ENCODE measurements at regions not wholly inside any gene's neighbourhood (a gene's known extent, or its start where the extent isn't known, plus 50 kb on each side); places are given as distances from the start of the nearest gene placed in this dataset.

DNA sequence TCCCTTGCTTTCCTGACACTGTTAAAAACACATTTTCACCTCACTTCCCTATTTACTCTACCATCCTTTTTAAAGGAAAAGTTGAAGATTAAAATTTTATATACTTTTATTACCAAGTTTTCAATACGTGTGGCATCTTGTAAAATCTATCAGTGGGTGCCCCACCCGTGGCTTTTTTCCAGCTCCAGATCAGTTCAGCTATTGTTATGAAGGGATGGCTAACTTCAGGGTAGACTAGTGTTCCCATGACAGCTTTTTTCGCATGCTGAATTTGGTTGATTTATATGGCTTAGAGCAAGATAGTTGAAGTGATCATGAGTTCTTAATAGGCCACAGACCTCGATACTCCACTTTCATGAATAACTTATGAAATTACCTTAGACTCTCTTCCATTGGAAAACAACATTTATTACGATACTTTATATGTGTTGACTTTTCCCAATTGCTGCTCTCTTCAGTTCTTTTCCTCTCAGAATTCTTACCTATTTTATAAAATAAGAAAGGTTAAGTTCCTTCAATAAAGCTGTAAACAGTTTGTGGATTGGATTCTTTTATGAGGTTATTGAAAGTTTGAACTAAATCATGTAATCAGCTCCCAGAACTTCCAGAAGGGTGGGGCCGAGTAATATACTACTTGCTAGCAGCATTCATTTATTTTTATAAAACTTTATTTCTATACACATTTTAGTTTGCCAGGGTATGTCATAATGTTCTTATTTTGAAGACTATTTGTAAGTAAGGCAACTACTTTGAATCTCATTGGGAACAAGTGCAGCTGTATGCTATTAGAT lies 680.9 kb downstream of the SATB2 start:
- no peak for DNase-seq (ENCODE audit: low read depth, low spot score)
- Histone ChIP-seq H3K27ac (no peak overlapping the region), H3K9ac (ENCODE audit: insufficient read length) (no peak overlapping the region), H3K36me3 (ENCODE audit: insufficient read depth, low read length) (no peaks in the 10 kb centered on the region), H3K9me3 (ENCODE audit: low read depth, low read length) (no peaks in the 10 kb centered on the region), H3K4me3 (no peak overlapping the region)
- TF ChIP-seq EZH2 (IDR thresholded peaks at IDR 0.05) = no peak
- no peak for TF ChIP-seq POLR2AphosphoS5 (IDR thresholded peaks at IDR 0.05; ENCODE audit: borderline replicate concordance, low read depth, low read length)
- no peak for TF ChIP-seq FOXP2 (optimal IDR thresholded peaks at IDR 0.05; ENCODE audit: control extremely low read depth, extremely low read length, insufficient read depth)

DNA sequence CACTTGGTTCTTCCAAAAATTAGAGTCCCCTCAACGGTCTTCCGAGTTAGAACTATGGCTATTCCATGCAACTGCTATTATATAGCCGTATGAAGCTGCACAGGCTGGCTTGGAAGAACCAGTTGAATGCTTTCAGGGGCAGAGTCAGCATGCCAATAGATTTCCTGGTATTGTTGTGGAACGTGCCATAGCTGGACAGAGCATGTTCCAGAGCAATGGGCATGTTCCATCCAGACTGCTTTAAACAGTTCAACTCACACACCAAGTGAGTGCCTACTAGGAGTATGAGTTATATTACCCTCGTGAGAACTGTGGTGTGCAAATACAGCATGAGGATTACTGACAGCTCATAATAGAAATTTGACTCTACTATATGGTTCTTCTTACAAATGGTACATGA lies 682.0 kb downstream of the SATB2 start:
- no peak overlapping the region for H3K9ac ChIP-seq (ENCODE audit: insufficient read length)
- H3K27ac ChIP-seq = no peak overlapping the region
- no peak overlapping the region for H3K4me3 ChIP-seq
- H3K36me3 ChIP-seq (ENCODE audit: insufficient read depth, low read length) = no peaks in the 10 kb centered on the region
- TF ChIP-seq FOXP2 (optimal IDR thresholded peaks at IDR 0.05; ENCODE audit: control extremely low read depth, extremely low read length, insufficient read depth) = no peak
- no peak for TF ChIP-seq POLR2AphosphoS5 (IDR thresholded peaks at IDR 0.05; ENCODE audit: borderline replicate concordance, low read depth, low read length)
- TF ChIP-seq EZH2 (IDR thresholded peaks at IDR 0.05) = no peak
- DNase-seq (ENCODE audit: low read depth, low spot score) = no peak
- H3K9me3 ChIP-seq (ENCODE audit: low read depth, low read length) = no peaks in the 10 kb centered on the region

DNA sequence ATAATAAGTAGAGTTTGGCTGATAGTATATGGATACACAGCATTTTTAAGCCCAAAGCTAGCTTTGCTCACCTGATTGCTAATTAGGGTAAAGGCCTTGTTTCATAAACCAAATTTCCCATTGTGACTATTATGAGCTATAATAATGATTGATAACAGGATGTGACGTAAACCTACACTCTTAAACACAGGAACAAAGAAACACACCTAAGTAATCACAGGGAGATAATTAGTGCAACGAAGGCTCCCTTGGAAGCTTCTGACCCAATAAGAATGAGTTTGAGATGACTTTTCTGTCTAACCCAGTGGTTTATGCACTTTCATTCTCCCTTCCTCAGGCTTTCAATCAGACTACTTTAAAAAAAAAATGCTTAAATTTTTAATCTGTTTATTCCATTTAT lies 683.2 kb downstream of the SATB2 start:
- no peak overlapping the region for H3K27ac ChIP-seq
- no peak for DNase-seq (ENCODE audit: low read depth, low spot score)
- no peak overlapping the region for H3K4me3 ChIP-seq
- no peaks in the 10 kb centered on the region for H3K9me3 ChIP-seq (ENCODE audit: low read depth, low read length)
- H3K36me3 ChIP-seq (ENCODE audit: insufficient read depth, low read length) = no peaks in the 10 kb centered on the region
- H3K9ac ChIP-seq (ENCODE audit: insufficient read length) = no peak overlapping the region
- TF ChIP-seq EZH2 (IDR thresholded peaks at IDR 0.05) = no peak
- no peak for TF ChIP-seq POLR2AphosphoS5 (IDR thresholded peaks at IDR 0.05; ENCODE audit: borderline replicate concordance, low read depth, low read length)
- no peak for TF ChIP-seq FOXP2 (optimal IDR thresholded peaks at IDR 0.05; ENCODE audit: control extremely low read depth, extremely low read length, insufficient read depth)

DNA sequence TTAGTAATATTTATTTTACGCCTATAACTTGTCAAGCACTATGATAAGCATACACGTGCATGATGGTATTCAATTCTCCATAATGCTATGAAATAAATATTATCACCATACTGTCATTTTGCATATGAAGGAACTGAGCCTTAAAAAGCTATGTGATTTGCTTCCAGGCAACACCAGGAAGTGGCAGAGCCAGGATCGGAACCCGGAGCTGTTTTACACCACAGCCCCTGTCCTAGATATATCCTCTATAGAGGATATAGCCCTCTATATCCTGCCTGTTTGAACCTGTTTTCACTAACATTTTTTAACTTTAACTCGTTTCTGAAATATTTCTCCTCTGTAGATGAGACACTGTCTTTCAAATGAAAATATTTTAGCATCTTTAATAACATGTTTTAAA lies 690.0 kb downstream of the SATB2 start:
- no peak for DNase-seq (ENCODE audit: low read depth, low spot score)
- Histone ChIP-seq H3K4me3 (no peak overlapping the region), H3K9ac (ENCODE audit: insufficient read length) (no peak overlapping the region), H3K36me3 (ENCODE audit: insufficient read depth, low read length) (no peaks in the 10 kb centered on the region), H3K27ac (no peak overlapping the region), H3K9me3 (ENCODE audit: low read depth, low read length) (no peaks in the 10 kb centered on the region)
- TF ChIP-seq POLR2AphosphoS5 (IDR thresholded peaks at IDR 0.05; ENCODE audit: borderline replicate concordance, low read depth, low read length) (no peak), EZH2 (IDR thresholded peaks at IDR 0.05) (no peak), FOXP2 (optimal IDR thresholded peaks at IDR 0.05; ENCODE audit: control extremely low read depth, extremely low read length, insufficient read depth) (no peak)

DNA sequence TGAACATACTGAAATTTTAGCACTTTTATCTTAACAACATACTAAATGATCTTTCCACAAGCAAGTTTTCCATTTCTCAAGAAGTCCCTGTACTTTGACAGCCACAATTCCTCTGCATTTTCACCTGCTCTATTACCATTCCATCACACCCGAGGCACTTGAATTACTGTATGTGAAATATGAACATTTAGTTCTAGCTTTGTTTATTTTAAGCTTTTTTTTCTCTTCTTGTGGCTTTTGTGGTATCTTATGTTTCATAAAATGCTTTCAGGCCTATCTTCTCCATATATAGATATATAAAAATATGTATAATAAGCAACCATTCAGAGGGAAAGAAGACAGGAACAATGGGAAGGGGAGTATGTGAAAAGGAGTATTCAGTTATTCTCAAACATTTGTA lies 693.9 kb downstream of the SATB2 start:
- Histone ChIP-seq H3K9ac (ENCODE audit: insufficient read length) (no peak overlapping the region), H3K27ac (no peak overlapping the region), H3K36me3 (ENCODE audit: insufficient read depth, low read length) (no peaks in the 10 kb centered on the region), H3K9me3 (ENCODE audit: low read depth, low read length) (no peaks in the 10 kb centered on the region), H3K4me3 (no peak overlapping the region)
- DNase-seq (ENCODE audit: low read depth, low spot score) = no peak
- TF ChIP-seq EZH2 (IDR thresholded peaks at IDR 0.05) (no peak), FOXP2 (optimal IDR thresholded peaks at IDR 0.05; ENCODE audit: control extremely low read depth, extremely low read length, insufficient read depth) (no peak), POLR2AphosphoS5 (IDR thresholded peaks at IDR 0.05; ENCODE audit: borderline replicate concordance, low read depth, low read length) (no peak)

DNA sequence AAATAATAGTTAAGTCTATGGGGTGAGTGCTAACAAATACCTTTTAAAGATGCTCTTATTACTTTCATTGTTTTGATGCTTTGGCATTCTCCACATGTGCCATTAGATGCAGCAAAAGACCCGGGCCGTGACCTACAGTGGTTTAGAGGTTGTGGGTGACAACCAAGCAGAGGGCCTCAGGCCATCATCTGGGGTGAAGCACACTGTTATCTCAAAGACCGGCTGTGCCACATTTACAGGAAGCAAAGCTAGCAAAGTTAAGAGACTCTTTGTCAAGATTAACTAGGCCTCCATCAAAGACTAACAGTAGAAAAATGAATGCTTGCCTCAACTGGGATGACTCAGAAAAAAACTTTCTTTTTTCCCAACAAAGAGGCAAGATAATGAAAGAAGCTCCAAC lies 695.3 kb downstream of the SATB2 start:
- no peak overlapping the region for H3K27ac ChIP-seq
- no peaks in the 10 kb centered on the region for H3K36me3 ChIP-seq (ENCODE audit: insufficient read depth, low read length)
- no peak for DNase-seq (ENCODE audit: low read depth, low spot score)
- H3K9me3 ChIP-seq (ENCODE audit: low read depth, low read length) = no peaks in the 10 kb centered on the region
- H3K4me3 ChIP-seq = no peak overlapping the region
- no peak overlapping the region for H3K9ac ChIP-seq (ENCODE audit: insufficient read length)
- no peak for TF ChIP-seq FOXP2 (optimal IDR thresholded peaks at IDR 0.05; ENCODE audit: control extremely low read depth, extremely low read length, insufficient read depth)
- no peak for TF ChIP-seq POLR2AphosphoS5 (IDR thresholded peaks at IDR 0.05; ENCODE audit: borderline replicate concordance, low read depth, low read length)
- no peak for TF ChIP-seq EZH2 (IDR thresholded peaks at IDR 0.05)

DNA sequence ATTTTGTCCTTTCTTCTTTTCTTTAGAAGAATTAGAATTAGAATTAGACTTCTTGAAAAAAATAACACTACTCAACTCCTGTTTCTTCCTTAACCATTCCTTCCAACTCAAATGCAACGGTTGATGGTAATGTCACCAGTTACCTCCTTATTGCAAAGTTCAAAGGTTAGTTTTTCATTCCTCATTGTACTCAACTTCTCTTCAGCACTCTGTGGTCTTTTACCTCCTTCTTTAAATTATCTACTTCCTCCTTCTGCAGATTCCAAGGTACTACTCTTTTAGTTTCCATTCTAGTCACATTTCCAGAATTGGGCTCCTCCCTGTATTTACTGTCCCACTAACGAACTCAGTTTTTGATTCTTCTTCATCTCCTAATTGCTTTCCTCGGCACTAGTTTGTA lies 700.7 kb downstream of the SATB2 start:
- TF ChIP-seq FOXP2 (optimal IDR thresholded peaks at IDR 0.05; ENCODE audit: control extremely low read depth, extremely low read length, insufficient read depth) = no peak
- no peak for TF ChIP-seq POLR2AphosphoS5 (IDR thresholded peaks at IDR 0.05; ENCODE audit: borderline replicate concordance, low read depth, low read length)
- no peak for TF ChIP-seq EZH2 (IDR thresholded peaks at IDR 0.05)
- no peaks in the 10 kb centered on the region for H3K36me3 ChIP-seq (ENCODE audit: insufficient read depth, low read length)
- no peak overlapping the region for H3K4me3 ChIP-seq
- no peaks in the 10 kb centered on the region for H3K9me3 ChIP-seq (ENCODE audit: low read depth, low read length)
- H3K9ac ChIP-seq (ENCODE audit: insufficient read length) = no peak overlapping the region
- DNase-seq (ENCODE audit: low read depth, low spot score) = no peak
- H3K27ac ChIP-seq = no peak overlapping the region

DNA sequence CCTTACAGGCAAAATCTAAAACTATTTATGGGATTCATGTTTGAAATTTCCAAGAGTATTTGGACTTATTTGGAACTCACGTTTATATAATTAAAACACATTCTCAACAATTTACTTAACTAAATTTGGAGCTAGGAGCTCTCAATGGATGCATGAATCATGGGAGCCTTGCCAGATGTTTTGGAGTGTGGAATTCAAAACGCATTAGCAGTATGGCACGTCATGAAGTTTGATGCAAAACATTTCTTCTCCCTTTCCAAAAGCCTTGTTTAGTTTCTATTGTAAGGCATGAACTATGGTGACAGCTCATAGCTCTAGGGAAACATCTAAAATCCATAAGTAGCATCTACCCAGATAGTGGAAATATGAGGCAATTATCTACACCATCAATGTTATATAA lies 701.6 kb downstream of the SATB2 start:
- H3K36me3 ChIP-seq (ENCODE audit: insufficient read depth, low read length) = no peaks in the 10 kb centered on the region
- DNase-seq (ENCODE audit: low read depth, low spot score) = no peak
- H3K27ac ChIP-seq = no peak overlapping the region
- H3K4me3 ChIP-seq = no peak overlapping the region
- no peak overlapping the region for H3K9ac ChIP-seq (ENCODE audit: insufficient read length)
- H3K9me3 ChIP-seq (ENCODE audit: low read depth, low read length) = no peaks in the 10 kb centered on the region
- TF ChIP-seq EZH2 (IDR thresholded peaks at IDR 0.05) = no peak
- no peak for TF ChIP-seq POLR2AphosphoS5 (IDR thresholded peaks at IDR 0.05; ENCODE audit: borderline replicate concordance, low read depth, low read length)
- no peak for TF ChIP-seq FOXP2 (optimal IDR thresholded peaks at IDR 0.05; ENCODE audit: control extremely low read depth, extremely low read length, insufficient read depth)

DNA sequence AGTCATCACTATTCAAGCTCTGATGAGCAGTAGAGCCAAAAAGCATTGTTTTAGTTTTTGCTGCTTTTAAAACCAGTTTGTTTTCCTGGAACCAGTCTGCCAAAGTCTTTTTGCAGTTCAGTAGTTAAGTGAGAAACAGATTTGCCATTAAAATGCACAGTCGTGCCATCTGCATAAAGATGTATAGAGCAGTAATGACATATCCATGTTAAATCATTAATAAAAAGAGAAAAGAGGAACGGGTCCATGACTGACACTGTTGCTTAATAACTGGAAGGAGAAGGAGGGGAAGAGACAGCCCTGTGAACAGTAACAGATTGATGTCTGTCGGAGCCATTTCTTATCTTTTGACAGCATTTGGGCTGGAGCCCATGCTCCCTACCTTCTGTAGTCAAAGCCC lies 704.6 kb downstream of the SATB2 start:
- H3K9me3 ChIP-seq (ENCODE audit: low read depth, low read length) = no peaks in the 10 kb centered on the region
- DNase-seq (ENCODE audit: low read depth, low spot score) = no peak
- H3K9ac ChIP-seq (ENCODE audit: insufficient read length) = no peak overlapping the region
- no peak overlapping the region for H3K27ac ChIP-seq
- TF ChIP-seq EZH2 (IDR thresholded peaks at IDR 0.05) = no peak
- no peak for TF ChIP-seq FOXP2 (optimal IDR thresholded peaks at IDR 0.05; ENCODE audit: control extremely low read depth, extremely low read length, insufficient read depth)
- no peak for TF ChIP-seq POLR2AphosphoS5 (IDR thresholded peaks at IDR 0.05; ENCODE audit: borderline replicate concordance, low read depth, low read length)
- no peaks in the 10 kb centered on the region for H3K36me3 ChIP-seq (ENCODE audit: insufficient read depth, low read length)
- no peak overlapping the region for H3K4me3 ChIP-seq
